RWPE1 (cell line): ENCODE measurements at regions not wholly inside any gene's neighbourhood (a gene's known extent, or its start where the extent isn't known, plus 50 kb on each side); places are given as distances from the start of the nearest gene placed in this dataset.
A peak's percentile ranks its signal among the peaks of the same experiment; 100 is the strongest.

ENCODE experiments used
- CTCF ChIA-PET: fragments of 350-600 bp; sonication (Branson Sonifier 250); formaldehyde crosslinking; extraction: SDS; loops from one replicate; lab custom pipeline; 2021; lab: Yijun Ruan, JAX
- POLR2A ChIA-PET: fragments of 400-600 bp; formaldehyde crosslinking; extraction: SDS; loops from one replicate; lab custom pipeline; 2020; ENCODE audit warnings: antibody characterized with exemption; ENCODE audit not compliant: low non-redundant PET; lab: Yijun Ruan, JAX
- DNase-seq: peaks from one replicate; pipeline ENCODE4 v3.0.0; 2012; ENCODE audit warnings: low spot score
- H3K27ac ChIP-seq: fragments of 450-650 bp; 2 replicates; pipeline ENCODE4 v1.5.1; 2017
- TF ChIP-seq, protein P1 (sequence below): fragments of 450-650 bp; conservative IDR thresholded peaks from 2 replicates; pipeline ENCODE4 v1.5.1; 2017; ENCODE audit warnings: low read depth, mild to moderate bottlenecking

DNA sequence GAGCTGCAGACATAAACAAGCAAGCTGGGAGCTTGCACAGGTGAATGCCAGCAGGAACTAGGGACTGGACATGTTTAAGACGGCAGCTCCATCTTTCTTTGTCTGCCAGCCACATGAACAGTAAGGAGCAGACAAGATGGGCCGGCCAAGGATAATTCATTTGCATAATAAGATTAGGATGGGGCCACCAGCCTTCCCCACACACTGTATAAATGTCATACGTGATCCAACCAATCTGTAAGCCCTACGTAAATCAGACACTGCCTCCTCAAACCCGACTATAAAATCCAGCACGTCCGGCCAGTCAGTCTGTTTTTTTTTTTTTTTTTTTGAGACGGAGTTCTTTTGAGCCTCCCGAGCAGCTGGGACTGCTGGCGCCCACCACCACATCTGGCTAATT lies 75.6 kb upstream of the BOD1L1 start:
- no peak for DNase-seq
- TF ChIP-seq, protein P1, sequence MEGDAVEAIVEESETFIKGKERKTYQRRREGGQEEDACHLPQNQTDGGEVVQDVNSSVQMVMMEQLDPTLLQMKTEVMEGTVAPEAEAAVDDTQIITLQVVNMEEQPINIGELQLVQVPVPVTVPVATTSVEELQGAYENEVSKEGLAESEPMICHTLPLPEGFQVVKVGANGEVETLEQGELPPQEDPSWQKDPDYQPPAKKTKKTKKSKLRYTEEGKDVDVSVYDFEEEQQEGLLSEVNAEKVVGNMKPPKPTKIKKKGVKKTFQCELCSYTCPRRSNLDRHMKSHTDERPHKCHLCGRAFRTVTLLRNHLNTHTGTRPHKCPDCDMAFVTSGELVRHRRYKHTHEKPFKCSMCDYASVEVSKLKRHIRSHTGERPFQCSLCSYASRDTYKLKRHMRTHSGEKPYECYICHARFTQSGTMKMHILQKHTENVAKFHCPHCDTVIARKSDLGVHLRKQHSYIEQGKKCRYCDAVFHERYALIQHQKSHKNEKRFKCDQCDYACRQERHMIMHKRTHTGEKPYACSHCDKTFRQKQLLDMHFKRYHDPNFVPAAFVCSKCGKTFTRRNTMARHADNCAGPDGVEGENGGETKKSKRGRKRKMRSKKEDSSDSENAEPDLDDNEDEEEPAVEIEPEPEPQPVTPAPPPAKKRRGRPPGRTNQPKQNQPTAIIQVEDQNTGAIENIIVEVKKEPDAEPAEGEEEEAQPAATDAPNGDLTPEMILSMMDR = no peak
- peak overlapping the region; percentile 35 for H3K27ac ChIP-seq
- ChIA-PET POLR2A (no interaction called here), CTCF (no interaction called here)

DNA sequence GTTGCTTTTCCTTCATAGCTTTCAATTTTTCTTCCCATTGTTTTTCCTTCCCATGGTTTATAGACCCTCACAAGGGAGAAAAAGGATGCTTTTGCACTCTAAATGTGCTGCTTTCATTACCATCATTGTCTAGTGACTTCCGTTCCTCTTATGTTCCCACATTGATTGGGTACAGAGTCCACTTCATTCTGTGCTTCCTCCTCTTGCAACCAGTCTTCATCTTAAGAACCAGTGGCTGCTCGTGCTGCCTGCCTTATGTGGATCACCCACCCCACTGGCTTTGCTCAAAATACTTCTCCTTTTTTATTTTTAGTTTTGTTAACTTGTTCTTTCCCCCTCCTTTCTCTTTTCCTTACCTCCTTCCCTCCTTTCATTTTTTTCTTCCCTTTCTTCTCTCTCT lies 76.5 kb upstream of the BOD1L1 start:
- no peak for DNase-seq
- ChIA-PET POLR2A (no interaction called here), CTCF (no interaction called here)
- no peak overlapping the region for H3K27ac ChIP-seq
- TF ChIP-seq, protein P1 = no peak

DNA sequence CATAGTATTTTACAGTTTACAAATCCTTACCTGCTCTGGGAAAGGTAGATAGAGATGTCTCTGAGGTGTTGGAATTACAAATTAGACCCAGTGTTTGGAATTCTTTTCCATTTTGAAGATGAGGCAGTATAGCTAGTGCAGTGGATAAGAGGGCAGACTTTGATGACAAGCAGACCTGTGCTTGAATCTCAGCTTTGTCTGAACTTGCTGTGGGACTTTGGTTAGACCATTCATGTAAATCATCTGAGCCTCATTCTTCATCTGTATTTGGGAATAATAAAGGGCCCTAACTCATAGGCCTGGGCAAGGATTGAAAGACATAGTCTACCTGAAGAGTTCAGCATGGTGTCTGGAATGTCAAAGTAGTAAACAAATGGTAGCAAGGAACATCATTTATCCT lies 77.2 kb upstream of the BOD1L1 start:
- peak overlapping the region; percentile 97; the same call in 1 of the 2 replicates for H3K27ac ChIP-seq
- ChIA-PET POLR2A (no interaction called here), CTCF (no interaction called here)
- DNase-seq = no peak
- TF ChIP-seq, protein P1 = no peak

DNA sequence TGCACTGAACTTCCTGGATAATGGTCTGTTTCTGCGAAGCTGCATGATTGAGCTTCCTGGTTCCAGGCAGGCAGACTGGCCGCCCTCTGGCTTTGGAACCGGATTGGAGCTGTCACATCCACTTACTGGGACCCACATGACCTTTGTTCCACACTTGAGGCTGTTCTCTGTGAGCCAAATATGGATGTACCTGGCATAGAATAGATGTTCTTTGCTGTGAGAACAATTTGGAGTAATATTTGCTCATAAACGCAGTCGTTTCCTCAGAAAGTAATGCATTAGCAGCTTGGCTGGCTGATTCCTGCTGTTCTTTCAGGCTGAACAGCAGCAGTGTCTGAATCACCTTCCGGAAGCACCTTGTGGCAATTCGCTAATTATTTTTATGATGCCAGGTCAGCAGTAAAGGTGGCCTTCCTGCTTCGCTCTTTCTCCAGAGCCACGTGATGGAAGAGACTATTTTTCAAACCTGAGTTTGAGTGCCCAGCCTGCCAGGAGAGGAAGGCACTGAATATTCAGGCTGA lies 78.1 kb upstream of the BOD1L1 start:
- ChIA-PET POLR2A (no interaction called here), CTCF (interaction anchor here (0.7 kb wide), 1 partner anchor 1374 kb away, joined by 3 read pairs; no protein-coding TSS in a partner anchor)
- peak; percentile 62 for DNase-seq
- peak overlapping the region; percentile 97 for H3K27ac ChIP-seq
- TF ChIP-seq, protein P1 = no peak

DNA sequence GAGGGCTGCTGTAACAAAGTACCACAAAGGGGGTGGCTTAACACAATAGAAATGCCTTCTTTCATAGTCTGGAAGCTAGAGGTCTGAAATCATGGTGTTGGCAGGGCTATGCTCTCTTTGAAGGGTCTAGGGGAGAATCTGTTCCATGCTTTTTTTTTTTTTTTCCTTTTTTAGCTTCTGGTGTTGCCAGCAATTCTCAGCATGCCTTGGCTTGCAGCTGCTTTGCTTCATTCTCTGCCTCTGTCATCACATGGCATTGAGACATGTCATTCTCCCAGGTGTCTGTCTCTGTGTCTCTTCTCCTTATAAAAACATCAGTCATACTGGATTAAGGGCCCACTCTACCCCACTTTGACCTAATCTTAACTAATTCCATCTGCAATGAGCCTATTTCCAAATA lies 78.6 kb upstream of the BOD1L1 start:
- ChIA-PET CTCF (interaction anchor here (0.6 kb wide), 1 partner anchor 52 kb away, joined by 3 read pairs; no protein-coding TSS in a partner anchor), POLR2A (no interaction called here)
- TF ChIP-seq, protein P1 = no peak
- DNase-seq = peak; percentile 50
- H3K27ac ChIP-seq = peak overlapping the region; percentile 97

DNA sequence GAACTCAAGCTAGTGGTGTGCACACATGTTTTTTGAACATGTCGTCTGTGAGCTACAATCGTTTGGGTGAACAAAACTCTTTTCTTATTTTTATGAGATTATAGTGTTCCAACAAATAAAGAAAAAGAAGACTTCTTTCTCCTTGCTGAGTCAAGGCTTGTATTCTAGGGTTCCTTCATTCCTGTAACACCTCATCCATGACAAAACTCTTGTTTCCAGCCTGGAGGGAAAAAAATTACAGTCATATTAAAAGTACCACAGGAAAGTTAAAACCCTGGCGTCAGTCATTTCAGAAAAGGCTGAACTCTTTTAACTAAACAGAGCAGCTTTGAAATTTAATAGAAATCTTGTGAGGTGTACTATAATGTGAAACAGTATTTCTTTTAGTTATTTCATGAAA lies 79.2 kb upstream of the BOD1L1 start:
- DNase-seq = no peak
- POLR2A ChIA-PET = no interaction called here
- TF ChIP-seq, protein P1 = no peak
- peak overlapping the region; percentile 97 for H3K27ac ChIP-seq
- CTCF ChIA-PET = interaction anchor here (0.6 kb wide), 1 partner anchor 53 kb away, joined by 3 read pairs; no protein-coding TSS in a partner anchor
